Fibroblast of lung (primary cell): ENCODE measurements at regions not wholly inside any gene's neighbourhood (a gene's known extent, or its start where the extent isn't known, plus 50 kb on each side); places are given as distances from the start of the nearest gene placed in this dataset.

Source experiments
- DNase-seq, 2 donors: peaks; one replicate each; pipeline versions ENCODE4 v3.0.0 to v3.0.0-alpha.2; 2010; ENCODE audit warnings: low read depth in 2 of 2
- H2AFZ ChIP-seq: 2 replicates; pipeline ENCODE4 v1.5.1; 2012; ENCODE audit warnings: low read length, control low read depth, inconsistent platforms
- H3K27ac ChIP-seq: 2 replicates; pipeline ENCODE4 v1.5.1; 2011; ENCODE audit warnings: low read length, control low read depth; ENCODE audit not compliant: insufficient read depth
- H3K27me3 ChIP-seq: 2 replicates; pipeline ENCODE4 v1.5.1; 2011; ENCODE audit warnings: mild to moderate bottlenecking, low read length; ENCODE audit not compliant: control insufficient read depth, insufficient read depth
- H3K36me3 ChIP-seq: 2 replicates; pipeline ENCODE4 v1.5.1; 2011; ENCODE audit warnings: low read length; ENCODE audit not compliant: control insufficient read depth, insufficient read depth
- H3K4me1 ChIP-seq: 2 replicates; pipeline ENCODE4 v1.5.1; 2011; ENCODE audit warnings: low read length; ENCODE audit not compliant: control insufficient read depth, insufficient read depth; ENCODE audit errors: extremely low read depth
- H3K4me2 ChIP-seq: 2 replicates; pipeline ENCODE4 v1.5.1; 2011; ENCODE audit warnings: low read length, control low read depth; ENCODE audit not compliant: insufficient read depth; ENCODE audit errors: extremely low read depth
- H3K4me3 ChIP-seq, 4 experiments: fragments of 200-600 bp in 1 of 4; sonication (generic) in 1 of 4; replicated peaks in 1 of 4; 2 replicates each; pipeline ENCODE4 v1.5.1; 2011 to 2016; ENCODE audit warnings: low read length in 4 of 4, low read depth in 3 of 4, mild to moderate bottlenecking in 3 of 4, control low read depth in 2 of 4, inconsistent platforms in 1 of 4, mixed read lengths in 1 of 4; ENCODE audit not compliant: insufficient read depth in 1 of 4; ENCODE audit errors: control extremely low read depth in 1 of 4
- H3K79me2 ChIP-seq: 2 replicates; pipeline ENCODE4 v1.5.1; 2012; ENCODE audit warnings: mild to moderate bottlenecking, low read length, inconsistent platforms; ENCODE audit not compliant: control insufficient read depth, insufficient read depth
- H3K9ac ChIP-seq: 2 replicates; pipeline ENCODE4 v1.5.1; 2011; ENCODE audit warnings: mild to moderate bottlenecking, low read length, control low read depth; ENCODE audit not compliant: insufficient read depth
- H3K9me3 ChIP-seq: 2 replicates; pipeline ENCODE4 v1.5.1; 2012; ENCODE audit warnings: low read depth, low read length; ENCODE audit not compliant: control insufficient read depth, insufficient read depth
- H4K20me1 ChIP-seq: 2 replicates; pipeline ENCODE4 v1.5.1; 2011; ENCODE audit warnings: low read length; ENCODE audit not compliant: control insufficient read depth, insufficient read depth; ENCODE audit errors: extremely low read depth
- CTCF ChIP-seq, 2 donors: IDR thresholded peaks in 1 of 2; conservative IDR thresholded peaks in 1 of 2; 1 replicate in 1 of 2; 2 replicates in 1 of 2; pipeline ENCODE4 v1.5.1; 2011 to 2012; ENCODE audit warnings: low read length in 2 of 2, control low read depth in 1 of 2, inconsistent platforms in 1 of 2, low read depth in 1 of 2, mild to moderate bottlenecking in 1 of 2
- EZH2 ChIP-seq: IDR thresholded peaks from 2 replicates; pipeline ENCODE4 v1.5.1; 2012; ENCODE audit warnings: low read length, control low read depth, mild to moderate bottlenecking; ENCODE audit errors: missing control alignments

- Histone ChIP-seq H3K9ac (no peak overlapping the region), H3K4me2 (no peak overlapping the region), H4K20me1 (no peaks in the 10 kb centered on the region), H3K79me2 (no peaks in the 10 kb centered on the region), H3K27ac (no peak overlapping the region), H3K27me3 (no peaks in the 10 kb centered on the region), H3K4me1 (no peaks in the 10 kb centered on the region), H3K4me3 (no peak overlapping the region), H3K36me3 (no peaks in the 10 kb centered on the region), H2AFZ (no peak overlapping the region), H3K9me3 (no peaks in the 10 kb centered on the region)
- TF ChIP-seq EZH2 (no peak), CTCF (conservative IDR thresholded peaks at IDR 0.05 in 1 of 2, IDR thresholded peaks at IDR 0.05 in 1 of 2; ENCODE audit: low read depth in 1 of 2, low read length in 2 of 2) (no peak)
- no peak for DNase-seq
These were observed 946.0 kb downstream of the SLITRK5 start for GRCh38 chr13:88617176-88617575.

- Histone ChIP-seq H4K20me1 (no peaks in the 10 kb centered on the region), H3K27me3 (no peaks in the 10 kb centered on the region), H3K9me3 (no peaks in the 10 kb centered on the region), H3K9ac (no peak overlapping the region), H2AFZ (no peak overlapping the region), H3K27ac (no peak overlapping the region), H3K4me2 (no peak overlapping the region), H3K4me3 (no peak overlapping the region), H3K4me1 (no peaks in the 10 kb centered on the region), H3K36me3 (no peaks in the 10 kb centered on the region), H3K79me2 (no peaks in the 10 kb centered on the region)
- DNase-seq = no peak
- TF ChIP-seq CTCF (conservative IDR thresholded peaks at IDR 0.05 in 1 of 2, IDR thresholded peaks at IDR 0.05 in 1 of 2; ENCODE audit: low read depth in 1 of 2, low read length in 2 of 2) (no peak), EZH2 (no peak)
These were observed 951.3 kb downstream of the SLITRK5 start for GRCh38 chr13:88622362-88622973.

- Histone ChIP-seq H4K20me1 (no peaks in the 10 kb centered on the region), H3K4me1 (no peaks in the 10 kb centered on the region), H3K4me2 (no peak overlapping the region), H3K36me3 (no peaks in the 10 kb centered on the region), H3K9me3 (no peaks in the 10 kb centered on the region), H3K27me3 (no peaks in the 10 kb centered on the region), H3K27ac (no peak overlapping the region), H3K79me2 (no peaks in the 10 kb centered on the region), H3K4me3 (no peak overlapping the region), H2AFZ (no peak overlapping the region), H3K9ac (no peak overlapping the region)
- no peak for TF ChIP-seq CTCF (conservative IDR thresholded peaks at IDR 0.05 in 1 of 2, IDR thresholded peaks at IDR 0.05 in 1 of 2; ENCODE audit: low read depth in 1 of 2, low read length in 2 of 2)
- TF ChIP-seq EZH2 = no peak
- DNase-seq = no peak
These were observed 952.0 kb downstream of the SLITRK5 start for GRCh38 chr13:88623150-88623549.
